SK-N-SH (cell line): ENCODE measurements at regions not wholly inside any gene's neighbourhood (a gene's known extent, or its start where the extent isn't known, plus 50 kb on each side); places are given as distances from the start of the nearest gene placed in this dataset.

Source experiments
- CTCF ChIA-PET: fragments of 300-600, 350-600 bp; formaldehyde crosslinking; extraction: SDS; loops from one replicate; lab custom pipeline; 2021; lab: Yijun Ruan, JAX
- POLR2A ChIA-PET: fragments of 350-600 bp; sonication (Branson Sonifier 250); formaldehyde crosslinking; extraction: SDS; loops from one replicate; lab custom pipeline; 2020; ENCODE audit warnings: antibody characterized with exemption, inconsistent platforms; lab: Yijun Ruan, JAX
- DNase-seq: peaks from one replicate; pipeline ENCODE4 v3.0.0; 2012
- H2AFZ ChIP-seq: fragments of 200-600 bp; sonication (generic); 2 replicates; pipeline ENCODE4 v1.8.1; 2016; ENCODE audit warnings: antibody characterized with exemption, mild to moderate bottlenecking, low read depth
- H3F3A ChIP-seq: fragments of 200-600 bp; sonication (generic); replicated peaks from 2 replicates; pipeline ENCODE3; 2016; ENCODE audit warnings: antibody characterized with exemption, mild to moderate bottlenecking; ENCODE audit not compliant: insufficient read depth
- H3K27ac ChIP-seq, 2 experiments: fragments of 200-500 bp in 1 of 2; fragments of 200-600 bp in 1 of 2; sonication (Bioruptor generic) in 1 of 2; sonication (generic), shearing (Covaris generic) in 1 of 2; 2 replicates each; pipeline versions ENCODE4 v1.5.1 to v1.6.1; 2014 to 2016; ENCODE audit warnings: low read depth in 2 of 2, inconsistent platforms in 1 of 2, low read length in 1 of 2, mild to moderate bottlenecking in 1 of 2, mixed read lengths in 1 of 2
- H3K27me3 ChIP-seq: fragments of 200-600 bp; sonication (generic), shearing (Covaris generic); 2 replicates; pipeline ENCODE4 v1.6.1; 2016; ENCODE audit warnings: mixed run types; ENCODE audit not compliant: insufficient read depth
- H3K36me3 ChIP-seq, 2 experiments: fragments of 200-500 bp in 1 of 2; fragments of 200-600 bp in 1 of 2; sonication (Bioruptor generic) in 1 of 2; sonication (generic) in 1 of 2; replicated peaks in 1 of 2; 2 replicates each; pipeline versions ENCODE3 to v1.5.1; 2014 to 2016; ENCODE audit warnings: low read length in 1 of 2, mild to moderate bottlenecking in 1 of 2; ENCODE audit not compliant: insufficient read depth in 2 of 2, control insufficient read depth in 1 of 2
- H3K4me1 ChIP-seq, 2 experiments: fragments of 200-500 bp in 1 of 2; fragments of 200-600 bp in 1 of 2; sonication (Bioruptor generic) in 1 of 2; sonication (generic), shearing (Covaris generic) in 1 of 2; 2 replicates each; pipeline versions ENCODE4 v1.5.1 to v1.6.1; 2014 to 2016; ENCODE audit warnings: low read depth in 1 of 2, low read length in 1 of 2, mixed run types in 1 of 2; ENCODE audit not compliant: insufficient read depth in 2 of 2, control insufficient read depth in 1 of 2
- H3K4me2 ChIP-seq: fragments of 200-600 bp; sonication (generic), shearing (Covaris generic); 2 replicates; pipeline ENCODE4 v1.6.1; 2017; ENCODE audit warnings: mixed run types
- H3K4me3 ChIP-seq, 2 experiments: fragments of 200-500 bp in 1 of 2; fragments of 200-600 bp in 1 of 2; sonication (Bioruptor generic) in 1 of 2; sonication (generic), shearing (Covaris generic) in 1 of 2; 2 replicates each; pipeline versions ENCODE4 v1.5.1 to v1.8.1; 2014 to 2016; ENCODE audit warnings: low read depth in 2 of 2, inconsistent platforms in 1 of 2, low read length in 1 of 2, mild to moderate bottlenecking in 1 of 2, mixed read lengths in 1 of 2, moderate library complexity in 1 of 2
- H3K79me2 ChIP-seq: fragments of 200-600 bp; sonication (generic); 2 replicates; pipeline ENCODE4 v1.8.1; 2017; ENCODE audit warnings: mild to moderate bottlenecking; ENCODE audit not compliant: insufficient read depth
- H3K9ac ChIP-seq: fragments of 200-600 bp; sonication (generic); 2 replicates; pipeline ENCODE4 v1.6.1; 2017; ENCODE audit warnings: mixed run types
- H3K9me2 ChIP-seq: fragments of 200-600 bp; sonication (generic); 2 replicates; pipeline ENCODE4 v1.6.1; 2017; ENCODE audit warnings: mixed run types
- H3K9me3 ChIP-seq: fragments of 200-600 bp; sonication (generic); 2 replicates; pipeline ENCODE4 v1.6.1; 2017; ENCODE audit warnings: mixed run types, mild to moderate bottlenecking, moderate library complexity
- H4K20me1 ChIP-seq: fragments of 200-600 bp; sonication (generic); 2 replicates; pipeline ENCODE4 v1.6.1; 2017; ENCODE audit warnings: mild to moderate bottlenecking, mixed run types; ENCODE audit not compliant: insufficient read depth
- CHD2 ChIP-seq: fragments of 150-350 bp; IDR thresholded peaks from 2 replicates; pipeline ENCODE4 v1.6.1; 2018; ENCODE audit warnings: low read length; ENCODE audit not compliant: partially characterized antibody
- EP300 ChIP-seq, 2 experiments: IDR thresholded peaks; 2 replicates each; pipeline versions ENCODE4 v1.4.0 to v1.6.1; 2012; ENCODE audit warnings: borderline replicate concordance in 1 of 2, low read depth in 1 of 2, low read length in 1 of 2
- EZH2phosphoT487 ChIP-seq: fragments of 200-600 bp; sonication (generic); IDR thresholded peaks from 2 replicates; pipeline ENCODE4 v1.6.1; 2017; ENCODE audit warnings: low read depth, mixed run types, mild to moderate bottlenecking, antibody characterized with exemption, moderate library complexity, borderline replicate concordance
- FOSL2 ChIP-seq: IDR thresholded peaks from 2 replicates; pipeline ENCODE4 v1.4.0; 2012; ENCODE audit warnings: low read depth, mild to moderate bottlenecking, moderate library complexity, borderline replicate concordance
- FOXJ3 ChIP-seq: sonication (generic); formaldehyde crosslinking; IDR thresholded peaks from 2 replicates; pipeline ENCODE4 v1.5.1; 2020; ENCODE audit warnings: mild to moderate bottlenecking, missing genetic modification reagents
- MEF2A ChIP-seq: IDR thresholded peaks from 2 replicates; pipeline ENCODE4 v1.4.0; 2012; ENCODE audit warnings: low read depth, borderline replicate concordance
- MXI1 ChIP-seq: IDR thresholded peaks from 2 replicates; pipeline ENCODE4 v1.6.1; 2012; ENCODE audit warnings: mild to moderate bottlenecking, low read depth, low read length, improper control_type of control experiment
- NFIC ChIP-seq: IDR thresholded peaks from 2 replicates; pipeline ENCODE4 v1.4.0; 2012; ENCODE audit warnings: borderline replicate concordance
- RAD21 ChIP-seq: IDR thresholded peaks from 2 replicates; pipeline ENCODE4 v1.6.1; 2012; ENCODE audit warnings: mild to moderate bottlenecking, low read length
- RCOR1 ChIP-seq: fragments of 150-350 bp; IDR thresholded peaks from 2 replicates; pipeline ENCODE4 v1.6.1; 2017; ENCODE audit warnings: antibody characterized with exemption, low read length
- RXRA ChIP-seq: IDR thresholded peaks from 2 replicates; pipeline ENCODE4 v1.4.0; 2012; ENCODE audit warnings: low read depth, mild to moderate bottlenecking, borderline replicate concordance
- SIN3A ChIP-seq: IDR thresholded peaks from 2 replicates; pipeline ENCODE4 v1.6.1; 2012; ENCODE audit warnings: low read depth, mild to moderate bottlenecking, low read length, moderate library complexity, borderline replicate concordance
- SMC3 ChIP-seq: IDR thresholded peaks from 2 replicates; pipeline ENCODE4 v1.6.1; 2012; ENCODE audit warnings: low read depth, low read length, improper control_type of control experiment
- TCF12 ChIP-seq: IDR thresholded peaks from 2 replicates; pipeline ENCODE4 v1.4.0; 2012
- WGBS: methylation state at CpG from one replicate; pipeline ENCODE4 v1.1.6; 2017; ENCODE audit warnings: low lambda C conversion rate; 5-methylcytosine and 5-hydroxymethylcytosine counted together
- TF ChIP-seq, protein P1 (sequence below): fragments of 200-600 bp; sonication (generic); IDR thresholded peaks from 2 replicates; pipeline ENCODE4 v1.6.1; 2017; ENCODE audit warnings: antibody characterized with exemption, mild to moderate bottlenecking, moderate library complexity
- TF ChIP-seq, protein P2 (sequence below): IDR thresholded peaks from 2 replicates; pipeline ENCODE4 v1.4.0; 2012; ENCODE audit warnings: low read depth, borderline replicate concordance
- TF ChIP-seq, protein P3 (sequence below): IDR thresholded peaks from 2 replicates; pipeline ENCODE4 v1.4.0; 2012; ENCODE audit warnings: low read depth
- TF ChIP-seq, protein P4 (sequence below): fragments of 150-350 bp; IDR thresholded peaks from 2 replicates; pipeline ENCODE4 v1.6.1; 2017; ENCODE audit warnings: antibody characterized with exemption, low read length, low read depth, borderline replicate concordance
- TF ChIP-seq, protein P5 (sequence below): IDR thresholded peaks from 2 replicates; pipeline ENCODE4 v1.4.0; 2012; ENCODE audit warnings: low read depth, borderline replicate concordance
- TF ChIP-seq, protein P6 (sequence below): IDR thresholded peaks from 2 replicates; pipeline ENCODE4; 2012

DNA sequence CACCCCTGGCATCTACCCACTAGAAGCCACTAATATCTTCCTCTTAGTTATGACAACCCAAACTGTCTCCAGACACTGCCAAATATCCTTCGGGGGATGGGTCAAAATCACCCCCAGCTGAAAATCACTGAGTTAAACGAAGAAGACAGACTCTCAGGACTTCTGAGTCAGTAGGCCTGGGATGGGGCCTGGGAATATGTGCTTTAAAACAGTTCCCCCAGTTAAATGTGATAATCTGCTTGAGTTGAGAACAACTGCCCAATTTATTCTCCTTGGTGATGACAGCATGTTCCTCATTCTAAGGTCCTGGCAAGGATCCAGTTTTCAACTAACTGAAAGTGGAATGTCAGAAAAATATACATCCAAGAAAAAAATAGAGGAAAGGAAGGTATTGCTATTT is 52.4 kb downstream of the CBLL2 start:
- H3K9me2 ChIP-seq, result no peaks in the 10 kb centered on the region
- H3K79me2 ChIP-seq, result no peaks in the 10 kb centered on the region
- CTCF ChIA-PET, result no interaction called here
- no peaks in the 10 kb centered on the region for H3K36me3 ChIP-seq
- H3K4me2 ChIP-seq, result no peak overlapping the region
- H3K9me3 ChIP-seq, result no peaks in the 10 kb centered on the region
- H3K27me3 ChIP-seq, result peaks cover 10% of the 10 kb centered on the region
- H3F3A ChIP-seq, result no peaks in the 10 kb centered on the region
- no peaks in the 10 kb centered on the region for H4K20me1 ChIP-seq
- no peak overlapping the region for H3K9ac ChIP-seq
- H3K27ac ChIP-seq, result 0 out of 4 replicates have a peak overlapping the region, but pooled peaks of 1 of the 2 experiments have one; percentile 13
- H2AFZ ChIP-seq, result no peak overlapping the region
- TF ChIP-seq, protein P1, sequence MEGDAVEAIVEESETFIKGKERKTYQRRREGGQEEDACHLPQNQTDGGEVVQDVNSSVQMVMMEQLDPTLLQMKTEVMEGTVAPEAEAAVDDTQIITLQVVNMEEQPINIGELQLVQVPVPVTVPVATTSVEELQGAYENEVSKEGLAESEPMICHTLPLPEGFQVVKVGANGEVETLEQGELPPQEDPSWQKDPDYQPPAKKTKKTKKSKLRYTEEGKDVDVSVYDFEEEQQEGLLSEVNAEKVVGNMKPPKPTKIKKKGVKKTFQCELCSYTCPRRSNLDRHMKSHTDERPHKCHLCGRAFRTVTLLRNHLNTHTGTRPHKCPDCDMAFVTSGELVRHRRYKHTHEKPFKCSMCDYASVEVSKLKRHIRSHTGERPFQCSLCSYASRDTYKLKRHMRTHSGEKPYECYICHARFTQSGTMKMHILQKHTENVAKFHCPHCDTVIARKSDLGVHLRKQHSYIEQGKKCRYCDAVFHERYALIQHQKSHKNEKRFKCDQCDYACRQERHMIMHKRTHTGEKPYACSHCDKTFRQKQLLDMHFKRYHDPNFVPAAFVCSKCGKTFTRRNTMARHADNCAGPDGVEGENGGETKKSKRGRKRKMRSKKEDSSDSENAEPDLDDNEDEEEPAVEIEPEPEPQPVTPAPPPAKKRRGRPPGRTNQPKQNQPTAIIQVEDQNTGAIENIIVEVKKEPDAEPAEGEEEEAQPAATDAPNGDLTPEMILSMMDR, result no peak
- TF ChIP-seq NFIC, result peak; percentile 35
- POLR2A ChIA-PET, result no interaction called here
- no peak overlapping the region for H3K4me3 ChIP-seq
- H3K4me1 ChIP-seq, result no peaks in the 10 kb centered on the region
- DNase-seq, result no peak
- WGBS, result 31% methylated on average over 2 of the region's 2 CpGs

DNA sequence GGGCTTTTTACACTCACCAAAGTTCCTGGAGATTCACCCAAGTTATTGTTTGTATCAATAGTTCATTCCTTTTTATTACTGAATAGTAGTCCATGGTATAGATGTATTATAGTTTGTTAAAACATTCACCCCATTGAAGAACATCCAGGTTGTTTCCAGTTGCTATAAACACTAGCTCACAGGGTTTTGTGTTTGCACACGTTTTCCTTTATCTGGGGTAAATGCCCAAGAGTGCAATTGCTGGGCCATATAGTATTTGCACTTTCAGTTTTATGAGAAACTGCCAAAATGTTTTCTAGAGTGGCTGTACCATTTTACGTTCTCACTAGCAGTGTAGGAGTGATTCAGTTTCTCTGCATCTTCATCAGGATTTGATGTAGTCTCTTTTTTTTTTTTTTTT is 57.1 kb downstream of the CBLL2 start:
- H3K27me3 ChIP-seq, result no peaks in the 10 kb centered on the region
- H3K9ac ChIP-seq, result no peak overlapping the region
- DNase-seq, result no peak
- H2AFZ ChIP-seq, result no peak overlapping the region
- H3K4me1 ChIP-seq, result no peaks in the 10 kb centered on the region
- POLR2A ChIA-PET, result no interaction called here
- TF ChIP-seq EP300 (IDR thresholded peaks at IDR 0.05; ENCODE audit: borderline replicate concordance in 1 of 2, low read depth in 1 of 2, low read length in 1 of 2) (no peak), RAD21 (no peak), FOSL2 (no peak), RCOR1 (no peak), MXI1 (no peak), TCF12 (no peak), CHD2 (no peak), FOXJ3 (CRISPR knock-in tag) (no peak), SMC3 (no peak), MEF2A (no peak), EZH2phosphoT487 (no peak), SIN3A (no peak), RXRA (no peak), NFIC (no peak)
- TF ChIP-seq, protein P2, sequence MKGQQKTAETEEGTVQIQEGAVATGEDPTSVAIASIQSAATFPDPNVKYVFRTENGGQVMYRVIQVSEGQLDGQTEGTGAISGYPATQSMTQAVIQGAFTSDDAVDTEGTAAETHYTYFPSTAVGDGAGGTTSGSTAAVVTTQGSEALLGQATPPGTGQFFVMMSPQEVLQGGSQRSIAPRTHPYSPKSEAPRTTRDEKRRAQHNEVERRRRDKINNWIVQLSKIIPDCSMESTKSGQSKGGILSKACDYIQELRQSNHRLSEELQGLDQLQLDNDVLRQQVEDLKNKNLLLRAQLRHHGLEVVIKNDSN, result no peak
- TF ChIP-seq, protein P3, sequence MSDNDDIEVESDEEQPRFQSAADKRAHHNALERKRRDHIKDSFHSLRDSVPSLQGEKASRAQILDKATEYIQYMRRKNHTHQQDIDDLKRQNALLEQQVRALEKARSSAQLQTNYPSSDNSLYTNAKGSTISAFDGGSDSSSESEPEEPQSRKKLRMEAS, result no peak
- TF ChIP-seq, protein P4, sequence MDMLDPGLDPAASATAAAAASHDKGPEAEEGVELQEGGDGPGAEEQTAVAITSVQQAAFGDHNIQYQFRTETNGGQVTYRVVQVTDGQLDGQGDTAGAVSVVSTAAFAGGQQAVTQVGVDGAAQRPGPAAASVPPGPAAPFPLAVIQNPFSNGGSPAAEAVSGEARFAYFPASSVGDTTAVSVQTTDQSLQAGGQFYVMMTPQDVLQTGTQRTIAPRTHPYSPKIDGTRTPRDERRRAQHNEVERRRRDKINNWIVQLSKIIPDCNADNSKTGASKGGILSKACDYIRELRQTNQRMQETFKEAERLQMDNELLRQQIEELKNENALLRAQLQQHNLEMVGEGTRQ, result no peak
- TF ChIP-seq, protein P5, sequence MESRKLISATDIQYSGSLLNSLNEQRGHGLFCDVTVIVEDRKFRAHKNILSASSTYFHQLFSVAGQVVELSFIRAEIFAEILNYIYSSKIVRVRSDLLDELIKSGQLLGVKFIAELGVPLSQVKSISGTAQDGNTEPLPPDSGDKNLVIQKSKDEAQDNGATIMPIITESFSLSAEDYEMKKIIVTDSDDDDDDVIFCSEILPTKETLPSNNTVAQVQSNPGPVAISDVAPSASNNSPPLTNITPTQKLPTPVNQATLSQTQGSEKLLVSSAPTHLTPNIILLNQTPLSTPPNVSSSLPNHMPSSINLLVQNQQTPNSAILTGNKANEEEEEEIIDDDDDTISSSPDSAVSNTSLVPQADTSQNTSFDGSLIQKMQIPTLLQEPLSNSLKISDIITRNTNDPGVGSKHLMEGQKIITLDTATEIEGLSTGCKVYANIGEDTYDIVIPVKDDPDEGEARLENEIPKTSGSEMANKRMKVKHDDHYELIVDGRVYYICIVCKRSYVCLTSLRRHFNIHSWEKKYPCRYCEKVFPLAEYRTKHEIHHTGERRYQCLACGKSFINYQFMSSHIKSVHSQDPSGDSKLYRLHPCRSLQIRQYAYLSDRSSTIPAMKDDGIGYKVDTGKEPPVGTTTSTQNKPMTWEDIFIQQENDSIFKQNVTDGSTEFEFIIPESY, result no peak
- TF ChIP-seq, protein P6, sequence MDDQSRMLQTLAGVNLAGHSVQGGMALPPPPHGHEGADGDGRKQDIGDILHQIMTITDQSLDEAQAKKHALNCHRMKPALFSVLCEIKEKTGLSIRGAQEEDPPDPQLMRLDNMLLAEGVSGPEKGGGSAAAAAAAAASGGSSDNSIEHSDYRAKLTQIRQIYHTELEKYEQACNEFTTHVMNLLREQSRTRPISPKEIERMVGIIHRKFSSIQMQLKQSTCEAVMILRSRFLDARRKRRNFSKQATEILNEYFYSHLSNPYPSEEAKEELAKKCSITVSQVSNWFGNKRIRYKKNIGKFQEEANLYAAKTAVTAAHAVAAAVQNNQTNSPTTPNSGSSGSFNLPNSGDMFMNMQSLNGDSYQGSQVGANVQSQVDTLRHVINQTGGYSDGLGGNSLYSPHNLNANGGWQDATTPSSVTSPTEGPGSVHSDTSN, result no peak
- no peaks in the 10 kb centered on the region for H3K9me2 ChIP-seq
- no peak overlapping the region for H3K27ac ChIP-seq
- no peaks in the 10 kb centered on the region for H3K9me3 ChIP-seq
- H4K20me1 ChIP-seq, result no peaks in the 10 kb centered on the region
- no peak overlapping the region for H3K4me3 ChIP-seq
- no peaks in the 10 kb centered on the region for H3K79me2 ChIP-seq
- no peak overlapping the region for H3K4me2 ChIP-seq
- CTCF ChIA-PET, result no interaction called here
- WGBS, result 29% methylated on average over 2 of the region's 2 CpGs
- H3K36me3 ChIP-seq, result no peaks in the 10 kb centered on the region
- H3F3A ChIP-seq, result no peaks in the 10 kb centered on the region
